Activated CD8-positive, alpha-beta memory T cell treated with anti-CD3 and anti-CD28 coated beads, Interleukin-2, amount 10 ng/mL, durations not matched to agents 7 days and 5 days (primary cell): ENCODE measurements at regions not wholly inside any gene's neighbourhood (a gene's known extent, or its start where the extent isn't known, plus 50 kb on each side); places are given as distances from the start of the nearest gene placed in this dataset.
A peak's percentile ranks its signal among the peaks of the same experiment; 100 is the strongest.
"Not testable (repeated sequence)": the region's sequence is repeated elsewhere in the genome, so short reads cannot be mapped to it uniquely, and the experiment has no call there.

Experiments used
- ATAC-seq: fragments of 150-1000 bp; cut with Tn5 transposase; one replicate; pipeline ENCODE4 v1.10.0; 2021; ENCODE audit warnings: moderate library complexity
- CTCF ChIA-PET: fragments of 350-600 bp; sonication (Branson Sonifier 250); formaldehyde crosslinking; loops from one replicate; lab custom pipeline; 2021; ENCODE audit warnings: antibody characterized with exemption; lab: Charles Lee
- DNase-seq: peaks from one replicate; pipeline ENCODE4 v3.0.0-alpha.2; 2020
- H3K27ac Mint-ChIP-seq: one replicate; pipeline ENCODE4 v1.8.0; 2021; ENCODE audit warnings: mild to moderate bottlenecking, mixed read lengths
- H3K27me3 Mint-ChIP-seq: one replicate; pipeline ENCODE4 v1.8.0; 2021; ENCODE audit warnings: mixed read lengths
- H3K36me3 Mint-ChIP-seq: one replicate; pipeline ENCODE4 v1.8.0; 2021; ENCODE audit warnings: mild to moderate bottlenecking, mixed read lengths
- H3K4me1 Mint-ChIP-seq: one replicate; pipeline ENCODE4 v1.8.0; 2021; ENCODE audit warnings: mixed read lengths
- H3K4me3 Mint-ChIP-seq: one replicate; pipeline ENCODE4 v1.8.0; 2021; ENCODE audit warnings: mild to moderate bottlenecking, moderate library complexity, mixed read lengths
- H3K9me3 Mint-ChIP-seq: one replicate; pipeline ENCODE4 v1.8.0; 2022; ENCODE audit warnings: low read depth, mixed read lengths

DNA sequence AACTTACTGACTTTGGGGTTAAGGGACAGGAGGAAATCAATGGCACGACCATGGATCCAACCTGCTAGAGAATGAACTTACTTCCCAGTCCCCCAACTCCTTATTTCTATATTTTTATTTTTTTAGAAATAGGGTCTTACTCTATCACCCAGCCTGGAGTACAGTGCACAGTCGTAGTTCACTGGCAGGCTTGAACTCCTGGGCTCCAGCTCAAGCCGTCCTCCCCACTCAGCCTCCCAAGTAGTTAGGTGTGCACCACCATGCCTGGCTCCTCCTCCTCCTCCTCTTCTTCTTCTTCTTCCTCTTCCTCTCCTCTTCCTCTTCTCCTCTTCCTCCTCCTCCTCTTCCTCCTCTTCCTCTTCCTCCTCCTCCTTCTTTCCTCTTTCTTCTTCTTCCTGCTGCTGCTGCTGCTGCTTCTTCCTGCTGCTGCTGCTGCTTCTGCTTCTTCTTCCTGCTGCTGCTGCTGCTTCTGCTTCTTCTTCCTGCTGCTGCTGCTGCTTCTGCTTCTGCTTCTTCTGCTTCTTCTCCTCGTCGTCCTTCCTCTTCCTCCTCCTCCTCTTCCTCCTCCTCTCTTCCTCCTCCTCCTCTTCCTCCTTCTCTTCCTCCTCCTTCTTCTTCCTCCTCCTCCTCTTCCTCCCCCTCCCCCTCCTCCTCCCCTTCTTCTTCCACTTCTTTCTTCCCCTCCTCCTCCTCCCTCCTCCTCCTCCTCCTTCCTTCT is 390.1 kb upstream of the RGS6 start:
- CTCF ChIA-PET, result interaction anchor here (1.2 kb wide), 1 partner anchor 47 kb away, joined by 3 read pairs; no protein-coding TSS in a partner anchor
- no peak for ATAC-seq
- H3K36me3 Mint-ChIP-seq, result no peaks in the 10 kb centered on the region
- no peaks in the 10 kb centered on the region for H3K27me3 Mint-ChIP-seq
- H3K4me3 Mint-ChIP-seq, result no peak overlapping the region
- H3K27ac Mint-ChIP-seq, result no peak overlapping the region
- no peaks in the 10 kb centered on the region for H3K9me3 Mint-ChIP-seq
- no peak for DNase-seq
- peaks cover 8% of the 10 kb centered on the region for H3K4me1 Mint-ChIP-seq

DNA sequence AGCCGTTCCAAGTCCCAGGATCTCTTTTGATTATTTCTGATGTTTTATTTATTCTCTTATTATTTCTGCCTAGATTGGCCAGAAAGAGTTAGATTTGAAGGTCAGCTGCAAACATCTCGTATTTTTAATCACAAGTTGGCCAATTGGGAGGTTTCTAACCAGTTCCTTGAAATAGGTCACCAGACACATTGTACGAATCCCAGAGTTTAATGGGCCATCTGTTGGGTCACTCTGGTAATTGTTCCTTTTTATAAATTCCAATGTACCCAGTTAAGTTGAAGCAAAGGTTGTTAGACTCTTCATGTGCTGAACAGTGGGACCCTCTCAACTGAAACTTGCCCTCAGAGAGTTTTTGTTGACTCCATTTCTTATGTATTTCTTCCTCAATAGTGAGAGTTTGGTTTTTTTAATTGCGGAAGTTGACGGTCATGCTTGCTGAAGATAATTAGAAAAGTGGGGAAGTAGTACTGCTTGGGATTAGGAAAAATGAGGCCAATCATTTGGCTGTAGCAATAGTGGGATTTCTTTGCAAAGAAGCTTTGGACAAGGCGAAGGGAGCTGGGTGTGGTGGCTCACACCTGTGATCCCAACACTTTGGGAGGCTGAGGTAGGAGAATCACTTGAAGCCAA is 382.7 kb upstream of the RGS6 start:
- H3K4me1 Mint-ChIP-seq, result peaks cover 27% of the 10 kb centered on the region
- no peak overlapping the region for H3K4me3 Mint-ChIP-seq
- peaks cover 6% of the 10 kb centered on the region for H3K36me3 Mint-ChIP-seq
- ATAC-seq, result no peak
- DNase-seq, result no peak
- H3K9me3 Mint-ChIP-seq, result no peaks in the 10 kb centered on the region
- no peak overlapping the region for H3K27ac Mint-ChIP-seq
- H3K27me3 Mint-ChIP-seq, result no peaks in the 10 kb centered on the region
- CTCF ChIA-PET, result no interaction called here

DNA sequence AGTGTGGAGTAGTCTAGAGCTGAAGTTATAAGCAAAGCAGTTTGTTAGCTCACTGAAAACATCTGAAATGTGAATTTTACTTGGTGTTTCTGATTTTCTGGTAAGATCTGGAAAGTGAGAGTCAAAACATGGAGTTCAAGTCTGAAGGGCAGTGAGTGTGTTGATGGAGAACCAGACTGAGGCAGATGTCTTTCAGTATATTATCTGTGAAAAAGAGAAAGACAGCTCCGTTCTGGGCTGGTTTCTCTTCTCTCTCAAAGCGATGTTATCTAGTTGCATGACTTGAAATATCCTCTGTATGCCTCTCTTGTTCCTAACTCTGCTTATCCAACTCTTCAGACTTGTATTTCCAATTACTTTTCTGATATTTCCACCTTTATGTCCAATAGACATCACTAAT is 381.9 kb upstream of the RGS6 start:
- CTCF ChIA-PET, result no interaction called here
- no peak for ATAC-seq
- Mint-ChIP-seq H3K36me3 (peaks cover 6% of the 10 kb centered on the region), H3K4me3 (no peak overlapping the region), H3K4me1 (peaks cover 34% of the 10 kb centered on the region), H3K27me3 (no peaks in the 10 kb centered on the region), H3K9me3 (no peaks in the 10 kb centered on the region), H3K27ac (no peak overlapping the region)
- DNase-seq, result no peak

DNA sequence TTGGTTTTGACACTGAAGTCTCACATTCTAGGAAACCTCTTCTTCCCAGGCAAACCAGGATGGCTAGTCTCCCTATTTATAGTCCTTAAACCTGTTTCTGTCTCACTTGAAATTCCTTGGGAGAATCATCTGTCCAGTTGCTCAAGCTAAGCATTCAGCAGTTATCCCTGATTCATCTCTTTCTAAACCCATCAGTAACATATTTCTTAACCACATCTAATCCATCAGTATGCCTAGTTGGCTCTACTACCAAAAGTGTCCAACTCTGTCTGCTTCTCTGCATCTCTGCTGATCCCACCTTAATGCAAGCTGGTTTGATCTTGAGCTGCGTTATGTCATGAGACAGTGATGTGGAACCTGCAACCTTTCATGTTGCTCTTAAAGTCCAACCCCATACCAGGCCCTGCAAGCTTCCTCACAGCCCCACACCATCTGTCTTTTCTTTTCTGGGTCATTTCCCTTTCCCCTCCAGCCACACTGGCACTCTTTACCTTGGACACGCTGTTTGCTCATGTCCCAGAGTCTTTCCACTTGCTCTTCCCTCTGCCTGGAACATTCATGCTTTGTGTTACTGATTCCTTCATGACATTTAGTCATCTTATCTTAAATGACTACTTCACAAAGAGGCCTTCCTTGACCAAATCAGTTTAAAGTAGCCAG is 380.8 kb upstream of the RGS6 start:
- ATAC-seq (no peak), DNase-seq (no peak)
- peaks cover 6% of the 10 kb centered on the region for H3K36me3 Mint-ChIP-seq
- H3K9me3 Mint-ChIP-seq, result no peaks in the 10 kb centered on the region
- CTCF ChIA-PET, result interaction anchor here (1.3 kb wide), 1 partner anchor 12 kb away, joined by 4 read pairs; no protein-coding TSS in a partner anchor
- no peaks in the 10 kb centered on the region for H3K27me3 Mint-ChIP-seq
- no peak overlapping the region for H3K27ac Mint-ChIP-seq
- H3K4me1 Mint-ChIP-seq, result peaks cover 45% of the 10 kb centered on the region
- no peak overlapping the region for H3K4me3 Mint-ChIP-seq

DNA sequence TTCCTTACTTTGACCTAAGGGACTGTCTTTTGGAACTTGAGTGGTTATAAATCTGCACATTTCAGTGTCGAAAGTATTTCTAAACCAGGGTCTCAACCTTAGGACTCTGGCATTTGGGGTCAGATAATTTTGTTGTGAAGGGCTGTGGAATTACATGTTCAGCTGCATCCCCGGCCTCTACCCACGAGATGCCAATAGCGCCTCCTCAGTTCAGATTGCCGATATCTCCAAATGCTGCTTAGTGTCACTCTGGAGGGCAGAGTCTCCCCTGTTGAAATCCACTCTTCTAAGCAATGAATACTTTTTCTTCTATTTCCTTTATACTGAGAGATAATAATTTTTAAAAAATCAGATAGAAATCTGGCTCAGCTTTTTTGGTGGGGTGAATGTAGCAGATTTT is 379.4 kb upstream of the RGS6 start:
- Mint-ChIP-seq H3K4me1 (peaks cover 55% of the 10 kb centered on the region), H3K27ac (no peak overlapping the region), H3K4me3 (no peak overlapping the region), H3K9me3 (no peaks in the 10 kb centered on the region), H3K36me3 (peaks cover 8% of the 10 kb centered on the region), H3K27me3 (no peaks in the 10 kb centered on the region)
- DNase-seq, result no peak
- ATAC-seq, result no peak
- CTCF ChIA-PET, result no interaction called here

DNA sequence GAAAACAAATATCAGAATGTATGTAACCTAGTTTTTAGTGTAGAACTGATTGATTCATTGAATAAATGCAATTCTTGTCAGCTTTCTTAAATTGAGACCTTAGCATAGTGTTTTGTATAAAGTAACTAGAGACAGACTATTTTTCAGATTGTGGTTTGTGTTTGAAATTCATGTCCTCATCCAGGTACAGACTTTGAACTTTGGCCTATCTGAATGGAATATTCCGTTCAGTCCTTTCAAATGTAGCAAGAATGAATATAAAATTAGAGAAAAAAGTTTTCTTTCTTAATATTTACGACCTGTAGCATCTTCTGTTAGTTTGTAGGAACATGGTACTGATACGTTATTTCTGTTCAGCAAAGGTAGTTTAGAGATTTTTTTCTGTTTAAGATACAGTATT is 378.4 kb upstream of the RGS6 start:
- Mint-ChIP-seq H3K4me1 (peaks cover 56% of the 10 kb centered on the region), H3K4me3 (no peak overlapping the region), H3K27me3 (no peaks in the 10 kb centered on the region), H3K36me3 (peaks cover 10% of the 10 kb centered on the region), H3K27ac (no peak overlapping the region), H3K9me3 (no peaks in the 10 kb centered on the region)
- CTCF ChIA-PET, result interaction anchor here (1.6 kb wide), 1 partner anchor 199 kb away, joined by 6 read pairs; no protein-coding TSS in a partner anchor
- ATAC-seq (no peak), DNase-seq (no peak)

DNA sequence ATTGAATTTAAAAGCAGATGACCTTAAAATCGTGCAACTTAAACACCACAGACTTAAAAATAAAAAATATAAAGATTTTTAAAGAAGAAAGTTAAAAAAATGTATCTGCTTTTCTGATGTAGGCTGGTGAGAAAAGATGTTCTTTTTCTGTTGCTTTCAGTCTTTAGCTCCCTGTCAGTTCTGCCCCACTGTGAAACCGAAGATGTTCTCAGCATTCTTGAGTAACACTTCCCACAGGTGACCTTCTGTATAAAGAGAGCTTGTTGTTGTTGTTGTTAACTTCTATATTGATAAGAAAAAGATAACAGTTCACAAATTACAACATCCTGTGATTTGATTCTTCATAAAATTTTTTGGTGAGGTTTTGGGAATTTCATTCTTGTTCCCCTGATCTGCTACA is 377.9 kb upstream of the RGS6 start:
- H3K27ac Mint-ChIP-seq, result peak overlapping the region; percentile 56
- no peak for ATAC-seq
- no peaks in the 10 kb centered on the region for H3K27me3 Mint-ChIP-seq
- CTCF ChIA-PET, result interaction anchor here (0.5 to 1.6 kb wide), 4 partner anchors 10 to 412 kb away, joined by 3 to 6 read pairs (median 4); no protein-coding TSS in a partner anchor
- no peaks in the 10 kb centered on the region for H3K9me3 Mint-ChIP-seq
- no peak for DNase-seq
- peaks cover 56% of the 10 kb centered on the region for H3K4me1 Mint-ChIP-seq
- peaks cover 10% of the 10 kb centered on the region for H3K36me3 Mint-ChIP-seq
- H3K4me3 Mint-ChIP-seq, result peak overlapping the region; percentile 11

DNA sequence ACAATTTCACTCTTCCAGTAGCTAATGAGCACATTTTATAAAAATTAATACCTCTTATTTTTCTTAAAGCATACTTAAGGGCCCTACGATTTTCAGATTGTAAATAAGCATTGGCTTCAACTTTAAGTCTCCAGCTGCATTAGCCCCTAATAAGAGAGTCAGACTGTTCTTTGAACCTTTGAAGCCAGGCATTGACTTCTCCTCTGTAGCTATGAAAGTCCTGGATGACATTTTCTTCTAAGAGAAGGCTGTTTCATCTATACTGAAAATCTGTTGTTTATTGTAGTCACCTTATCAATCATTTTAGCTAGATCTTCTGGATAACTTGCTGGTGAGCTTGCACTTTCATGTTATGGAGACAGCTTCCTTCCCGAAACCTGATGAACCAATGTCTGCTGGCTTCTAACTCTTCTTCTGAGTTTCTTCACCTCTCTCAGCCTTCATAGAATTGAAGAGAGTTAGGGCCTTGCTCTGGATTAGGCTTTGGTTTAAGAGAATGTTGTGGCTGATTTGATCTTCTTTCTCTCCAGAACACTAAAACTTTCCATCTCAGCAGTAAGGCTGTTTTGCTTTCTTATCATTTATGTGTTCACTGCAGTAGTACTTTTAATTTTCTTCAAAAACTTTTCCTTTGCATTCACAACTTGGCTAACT is 377.1 kb upstream of the RGS6 start:
- H3K36me3 Mint-ChIP-seq, result peaks cover 7% of the 10 kb centered on the region
- H3K27me3 Mint-ChIP-seq, result no peaks in the 10 kb centered on the region
- no peak for DNase-seq
- H3K4me3 Mint-ChIP-seq, result peak overlapping the region; percentile 57
- H3K27ac Mint-ChIP-seq, result peak overlapping the region; percentile 90
- ATAC-seq, result peak; percentile 58
- H3K4me1 Mint-ChIP-seq, result peaks cover 56% of the 10 kb centered on the region
- no peaks in the 10 kb centered on the region for H3K9me3 Mint-ChIP-seq
- CTCF ChIA-PET, result interaction anchor here (0.7 to 1.6 kb wide), 8 partner anchors 10 to 1527 kb away, joined by 3 to 6 read pairs (median 3); no protein-coding TSS in a partner anchor

DNA sequence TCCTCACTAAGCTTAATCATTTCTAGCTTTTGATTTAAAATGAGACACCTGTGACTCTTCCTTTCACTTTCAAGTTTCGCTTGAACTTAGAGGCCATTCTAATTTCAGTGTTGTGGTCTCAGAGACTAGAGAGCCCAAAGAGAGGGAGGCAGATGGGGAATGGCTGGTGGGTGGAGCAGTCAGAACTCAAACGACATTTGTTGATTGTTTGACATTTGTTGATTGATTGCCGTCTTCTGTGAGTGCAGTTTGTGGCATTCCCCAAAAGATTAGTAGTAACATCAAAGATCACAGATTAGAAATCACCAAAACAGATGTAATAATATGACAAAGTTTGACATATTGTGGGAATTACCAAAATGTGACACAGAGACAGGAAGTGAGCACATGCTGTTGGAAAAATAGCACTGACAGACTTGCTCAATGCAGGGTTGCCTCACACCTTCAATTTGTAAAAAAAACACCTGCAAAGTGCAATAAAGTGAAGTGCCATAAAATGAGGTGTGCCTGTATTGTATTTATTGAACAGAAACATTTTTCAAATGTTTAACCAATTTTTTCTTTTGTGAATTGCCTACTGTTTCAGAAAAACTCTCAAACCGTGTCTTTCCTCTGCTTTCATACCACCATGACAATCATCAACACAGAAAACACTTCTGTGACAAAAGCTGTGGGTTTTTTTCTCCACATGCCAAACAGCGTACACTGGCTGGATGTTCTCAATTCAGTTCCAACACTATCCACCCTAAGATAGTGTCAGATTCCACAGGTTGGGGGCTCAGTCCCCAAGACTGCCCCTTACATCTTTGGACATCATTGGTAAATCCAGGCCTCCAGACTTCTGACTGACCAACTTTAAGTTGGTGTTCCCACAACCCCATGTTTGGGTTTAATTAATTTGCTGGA is 376.3 kb upstream of the RGS6 start:
- Mint-ChIP-seq H3K9me3 (no peaks in the 10 kb centered on the region), H3K27ac (peak overlapping the region; percentile 90), H3K36me3 (peaks cover 6% of the 10 kb centered on the region), H3K4me3 (peak overlapping the region; percentile 57), H3K27me3 (no peaks in the 10 kb centered on the region), H3K4me1 (peaks cover 50% of the 10 kb centered on the region)
- peak; percentile 93 for ATAC-seq
- DNase-seq, result peak; percentile 76
- CTCF ChIA-PET, result interaction anchor here (0.7 to 1.5 kb wide), 7 partner anchors 9 to 1528 kb away, joined by 3 to 5 read pairs (median 3); no protein-coding TSS in a partner anchor

DNA sequence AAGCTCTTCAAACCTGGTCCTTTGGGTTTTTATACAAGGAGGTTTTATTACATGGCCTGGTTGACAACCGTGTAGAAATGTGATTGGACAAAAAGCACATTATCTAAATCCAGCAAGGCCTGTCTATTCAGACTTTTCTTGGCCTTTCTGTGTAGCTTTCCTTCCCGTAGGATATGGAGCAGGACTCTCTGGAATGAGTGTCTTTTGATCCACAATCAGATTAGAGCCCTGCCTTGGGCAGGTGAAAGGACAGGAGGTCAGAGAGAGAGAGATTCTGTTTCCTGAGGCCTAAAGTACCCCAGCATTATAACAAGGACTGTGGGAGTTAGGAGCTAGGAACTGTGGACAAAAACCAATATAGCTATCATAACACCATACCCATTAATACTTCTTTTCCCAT is 375.5 kb upstream of the RGS6 start:
- H3K27me3 Mint-ChIP-seq, result no peaks in the 10 kb centered on the region
- ATAC-seq (no peak), DNase-seq (no peak)
- H3K36me3 Mint-ChIP-seq, result peaks cover 5% of the 10 kb centered on the region
- CTCF ChIA-PET, result interaction anchor here (0.9 to 1.2 kb wide), 2 partner anchors 16 to 196 kb away, joined by 3 read pairs; no protein-coding TSS in a partner anchor
- peaks cover 42% of the 10 kb centered on the region for H3K4me1 Mint-ChIP-seq
- H3K9me3 Mint-ChIP-seq, result no peaks in the 10 kb centered on the region
- H3K4me3 Mint-ChIP-seq, result no peak overlapping the region
- H3K27ac Mint-ChIP-seq, result no peak overlapping the region

DNA sequence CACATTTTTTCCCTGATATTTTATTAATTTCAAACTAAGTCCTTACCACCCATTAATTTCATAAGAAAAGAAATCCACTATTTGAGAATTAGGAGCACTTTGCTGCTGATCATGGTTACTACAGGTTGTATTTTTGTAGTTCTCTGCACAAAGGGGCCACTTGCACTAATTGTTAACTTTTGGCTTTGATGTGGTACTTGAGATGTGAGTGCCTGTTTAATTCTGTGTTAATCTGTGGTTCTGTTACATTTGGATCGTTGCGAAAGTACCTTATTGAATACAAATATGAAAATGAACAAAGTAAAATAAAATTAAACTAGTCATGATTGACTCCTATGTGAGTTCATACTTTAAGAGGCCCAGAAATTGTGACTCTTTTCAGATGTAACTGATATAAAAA is 374.9 kb upstream of the RGS6 start:
- Mint-ChIP-seq H3K27me3 (no peaks in the 10 kb centered on the region), H3K9me3 (no peaks in the 10 kb centered on the region), H3K4me1 (peaks cover 42% of the 10 kb centered on the region), H3K4me3 (no peak overlapping the region), H3K36me3 (peaks cover 5% of the 10 kb centered on the region), H3K27ac (no peak overlapping the region)
- CTCF ChIA-PET, result no interaction called here
- ATAC-seq, result no peak
- no peak for DNase-seq

DNA sequence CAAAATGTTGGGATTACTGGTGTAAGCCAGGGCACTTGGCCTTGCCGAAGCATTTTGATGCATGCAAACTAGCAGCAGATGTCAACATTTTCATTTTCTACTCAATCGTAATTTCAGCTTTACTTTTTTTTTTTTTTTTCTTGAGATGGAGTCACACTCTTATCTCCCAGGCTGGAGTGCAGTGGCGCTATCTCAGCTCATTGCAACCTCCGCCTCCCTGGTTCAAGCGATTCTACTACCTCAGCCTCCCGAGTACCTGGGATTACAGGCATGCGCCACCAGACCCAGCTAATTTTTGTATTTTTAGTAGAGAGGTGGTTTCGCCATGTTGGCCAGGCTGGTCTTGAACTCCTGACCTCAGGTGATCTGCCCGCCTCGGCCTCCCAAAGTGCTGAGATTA is 373.3 kb upstream of the RGS6 start:
- H3K36me3 Mint-ChIP-seq, H3K27ac Mint-ChIP-seq, H3K9me3 Mint-ChIP-seq, DNase-seq, ATAC-seq, CTCF ChIA-PET, H3K4me3 Mint-ChIP-seq, H3K27me3 Mint-ChIP-seq: not testable (repeated sequence)
- H3K4me1 Mint-ChIP-seq, result peaks cover 37% of the 10 kb centered on the region
